SK-N-SH (cell line): ENCODE measurements at regions not wholly inside any gene's neighbourhood (a gene's known extent, or its start where the extent isn't known, plus 50 kb on each side); places are given as distances from the start of the nearest gene placed in this dataset.

Experiments
- CTCF ChIA-PET: fragments of 300-600, 350-600 bp; formaldehyde crosslinking; extraction: SDS; loops from one replicate; lab custom pipeline; 2021; lab: Yijun Ruan, JAX
- POLR2A ChIA-PET: fragments of 350-600 bp; sonication (Branson Sonifier 250); formaldehyde crosslinking; extraction: SDS; loops from one replicate; lab custom pipeline; 2020; ENCODE audit warnings: antibody characterized with exemption, inconsistent platforms; lab: Yijun Ruan, JAX
- DNase-seq: peaks from one replicate; pipeline ENCODE4 v3.0.0; 2012
- H2AFZ ChIP-seq: fragments of 200-600 bp; sonication (generic); 2 replicates; pipeline ENCODE4 v1.8.1; 2016; ENCODE audit warnings: antibody characterized with exemption, mild to moderate bottlenecking, low read depth
- H3F3A ChIP-seq: fragments of 200-600 bp; sonication (generic); replicated peaks from 2 replicates; pipeline ENCODE3; 2016; ENCODE audit warnings: antibody characterized with exemption, mild to moderate bottlenecking; ENCODE audit not compliant: insufficient read depth
- H3K27ac ChIP-seq, 2 experiments: fragments of 200-500 bp in 1 of 2; fragments of 200-600 bp in 1 of 2; sonication (Bioruptor generic) in 1 of 2; sonication (generic), shearing (Covaris generic) in 1 of 2; 2 replicates each; pipeline versions ENCODE4 v1.5.1 to v1.6.1; 2014 to 2016; ENCODE audit warnings: low read depth in 2 of 2, inconsistent platforms in 1 of 2, low read length in 1 of 2, mild to moderate bottlenecking in 1 of 2, mixed read lengths in 1 of 2
- H3K27me3 ChIP-seq: fragments of 200-600 bp; sonication (generic), shearing (Covaris generic); 2 replicates; pipeline ENCODE4 v1.6.1; 2016; ENCODE audit warnings: mixed run types; ENCODE audit not compliant: insufficient read depth
- H3K36me3 ChIP-seq, 2 experiments: fragments of 200-500 bp in 1 of 2; fragments of 200-600 bp in 1 of 2; sonication (Bioruptor generic) in 1 of 2; sonication (generic) in 1 of 2; replicated peaks in 1 of 2; 2 replicates each; pipeline versions ENCODE3 to v1.5.1; 2014 to 2016; ENCODE audit warnings: low read length in 1 of 2, mild to moderate bottlenecking in 1 of 2; ENCODE audit not compliant: insufficient read depth in 2 of 2, control insufficient read depth in 1 of 2
- H3K4me1 ChIP-seq, 2 experiments: fragments of 200-500 bp in 1 of 2; fragments of 200-600 bp in 1 of 2; sonication (Bioruptor generic) in 1 of 2; sonication (generic), shearing (Covaris generic) in 1 of 2; 2 replicates each; pipeline versions ENCODE4 v1.5.1 to v1.6.1; 2014 to 2016; ENCODE audit warnings: low read depth in 1 of 2, low read length in 1 of 2, mixed run types in 1 of 2; ENCODE audit not compliant: insufficient read depth in 2 of 2, control insufficient read depth in 1 of 2
- H3K4me2 ChIP-seq: fragments of 200-600 bp; sonication (generic), shearing (Covaris generic); 2 replicates; pipeline ENCODE4 v1.6.1; 2017; ENCODE audit warnings: mixed run types
- H3K4me3 ChIP-seq, 2 experiments: fragments of 200-500 bp in 1 of 2; fragments of 200-600 bp in 1 of 2; sonication (Bioruptor generic) in 1 of 2; sonication (generic), shearing (Covaris generic) in 1 of 2; 2 replicates each; pipeline versions ENCODE4 v1.5.1 to v1.8.1; 2014 to 2016; ENCODE audit warnings: low read depth in 2 of 2, inconsistent platforms in 1 of 2, low read length in 1 of 2, mild to moderate bottlenecking in 1 of 2, mixed read lengths in 1 of 2, moderate library complexity in 1 of 2
- H3K79me2 ChIP-seq: fragments of 200-600 bp; sonication (generic); 2 replicates; pipeline ENCODE4 v1.8.1; 2017; ENCODE audit warnings: mild to moderate bottlenecking; ENCODE audit not compliant: insufficient read depth
- H3K9ac ChIP-seq: fragments of 200-600 bp; sonication (generic); 2 replicates; pipeline ENCODE4 v1.6.1; 2017; ENCODE audit warnings: mixed run types
- H3K9me2 ChIP-seq: fragments of 200-600 bp; sonication (generic); 2 replicates; pipeline ENCODE4 v1.6.1; 2017; ENCODE audit warnings: mixed run types
- H3K9me3 ChIP-seq: fragments of 200-600 bp; sonication (generic); 2 replicates; pipeline ENCODE4 v1.6.1; 2017; ENCODE audit warnings: mixed run types, mild to moderate bottlenecking, moderate library complexity
- H4K20me1 ChIP-seq: fragments of 200-600 bp; sonication (generic); 2 replicates; pipeline ENCODE4 v1.6.1; 2017; ENCODE audit warnings: mild to moderate bottlenecking, mixed run types; ENCODE audit not compliant: insufficient read depth
- FOXJ3 ChIP-seq: sonication (generic); formaldehyde crosslinking; IDR thresholded peaks from 2 replicates; pipeline ENCODE4 v1.5.1; 2020; ENCODE audit warnings: mild to moderate bottlenecking, missing genetic modification reagents
- JUND ChIP-seq: IDR thresholded peaks from 2 replicates; pipeline ENCODE4 v1.4.0; 2012
- MXI1 ChIP-seq: IDR thresholded peaks from 2 replicates; pipeline ENCODE4 v1.6.1; 2012; ENCODE audit warnings: mild to moderate bottlenecking, low read depth, low read length, improper control_type of control experiment
- NFIC ChIP-seq: IDR thresholded peaks from 2 replicates; pipeline ENCODE4 v1.4.0; 2012; ENCODE audit warnings: borderline replicate concordance
- RXRA ChIP-seq: IDR thresholded peaks from 2 replicates; pipeline ENCODE4 v1.4.0; 2012; ENCODE audit warnings: low read depth, mild to moderate bottlenecking, borderline replicate concordance
- SMC3 ChIP-seq: IDR thresholded peaks from 2 replicates; pipeline ENCODE4 v1.6.1; 2012; ENCODE audit warnings: low read depth, low read length, improper control_type of control experiment
- TCF12 ChIP-seq: IDR thresholded peaks from 2 replicates; pipeline ENCODE4 v1.4.0; 2012
- TEAD4 ChIP-seq: IDR thresholded peaks from 2 replicates; pipeline ENCODE4 v1.4.0; 2012; ENCODE audit warnings: mild to moderate bottlenecking, borderline replicate concordance; ENCODE audit not compliant: insufficient read depth
- YY1 ChIP-seq: IDR thresholded peaks from 2 replicates; pipeline ENCODE4 v1.4.0; 2012; ENCODE audit warnings: low read depth, mild to moderate bottlenecking
- WGBS: methylation state at CpG from one replicate; pipeline ENCODE4 v1.1.6; 2017; ENCODE audit warnings: low lambda C conversion rate; 5-methylcytosine and 5-hydroxymethylcytosine counted together
- TF ChIP-seq, protein P1 (sequence below): IDR thresholded peaks from 2 replicates; pipeline ENCODE4; 2012
- TF ChIP-seq, protein P2 (sequence below): fragments of 150-350 bp; IDR thresholded peaks from 2 replicates; pipeline ENCODE4 v1.6.1; 2016; ENCODE audit warnings: mild to moderate bottlenecking, low read depth, low read length
- TF ChIP-seq, protein P3 (sequence below): fragments of 200-600 bp; sonication (generic); IDR thresholded peaks from 2 replicates; pipeline ENCODE4 v1.6.1; 2017; ENCODE audit warnings: antibody characterized with exemption, mild to moderate bottlenecking, moderate library complexity
- TF ChIP-seq, protein P4 (sequence below): IDR thresholded peaks from 2 replicates; pipeline ENCODE4 v1.6.1; 2012; ENCODE audit warnings: mild to moderate bottlenecking, low read depth, low read length, moderate library complexity

DNA sequence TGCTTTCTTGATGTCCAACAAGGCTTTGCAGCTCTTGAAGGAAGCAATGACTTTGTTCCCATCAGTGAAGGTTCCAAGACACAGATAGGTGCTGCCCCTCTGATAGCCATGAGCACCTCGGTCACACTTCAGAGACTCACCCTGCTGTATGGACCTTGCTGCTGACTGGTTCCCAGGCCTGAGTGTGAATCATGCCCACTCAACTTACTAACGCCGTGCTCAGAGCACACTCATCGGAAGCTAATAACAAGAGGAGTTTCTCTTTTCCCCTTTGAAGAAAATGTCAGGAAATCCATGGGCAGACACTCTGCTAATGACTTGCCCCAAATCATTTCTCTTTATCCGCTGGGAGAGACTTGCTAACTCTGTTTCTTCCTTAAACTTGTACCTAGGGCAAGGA, 83.8 kb upstream of the ARL4C start:
- Histone ChIP-seq H3K9me3 (no peaks in the 10 kb centered on the region), H3K4me1 (peaks cover 0 to 5% of the 10 kb centered on the region in 2 experiments; a peak in 2 of 4 replicates), H3K36me3 (no peaks in the 10 kb centered on the region), H3K9ac (no peak overlapping the region), H3K4me3 (no peak overlapping the region), H3K4me2 (no peak overlapping the region), H3K79me2 (no peaks in the 10 kb centered on the region), H3K9me2 (no peaks in the 10 kb centered on the region), H4K20me1 (no peaks in the 10 kb centered on the region), H2AFZ (no peak overlapping the region), H3K27ac (no peak overlapping the region), H3K27me3 (no peaks in the 10 kb centered on the region), H3F3A (no peaks in the 10 kb centered on the region)
- TF ChIP-seq TEAD4 (no peak), YY1 (no peak), RXRA (no peak), JUND (no peak), NFIC (no peak), MXI1 (no peak), FOXJ3 (CRISPR knock-in tag) (no peak), SMC3 (no peak), TCF12 (no peak)
- TF ChIP-seq, protein P1, sequence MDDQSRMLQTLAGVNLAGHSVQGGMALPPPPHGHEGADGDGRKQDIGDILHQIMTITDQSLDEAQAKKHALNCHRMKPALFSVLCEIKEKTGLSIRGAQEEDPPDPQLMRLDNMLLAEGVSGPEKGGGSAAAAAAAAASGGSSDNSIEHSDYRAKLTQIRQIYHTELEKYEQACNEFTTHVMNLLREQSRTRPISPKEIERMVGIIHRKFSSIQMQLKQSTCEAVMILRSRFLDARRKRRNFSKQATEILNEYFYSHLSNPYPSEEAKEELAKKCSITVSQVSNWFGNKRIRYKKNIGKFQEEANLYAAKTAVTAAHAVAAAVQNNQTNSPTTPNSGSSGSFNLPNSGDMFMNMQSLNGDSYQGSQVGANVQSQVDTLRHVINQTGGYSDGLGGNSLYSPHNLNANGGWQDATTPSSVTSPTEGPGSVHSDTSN: no peak
- TF ChIP-seq, protein P2, sequence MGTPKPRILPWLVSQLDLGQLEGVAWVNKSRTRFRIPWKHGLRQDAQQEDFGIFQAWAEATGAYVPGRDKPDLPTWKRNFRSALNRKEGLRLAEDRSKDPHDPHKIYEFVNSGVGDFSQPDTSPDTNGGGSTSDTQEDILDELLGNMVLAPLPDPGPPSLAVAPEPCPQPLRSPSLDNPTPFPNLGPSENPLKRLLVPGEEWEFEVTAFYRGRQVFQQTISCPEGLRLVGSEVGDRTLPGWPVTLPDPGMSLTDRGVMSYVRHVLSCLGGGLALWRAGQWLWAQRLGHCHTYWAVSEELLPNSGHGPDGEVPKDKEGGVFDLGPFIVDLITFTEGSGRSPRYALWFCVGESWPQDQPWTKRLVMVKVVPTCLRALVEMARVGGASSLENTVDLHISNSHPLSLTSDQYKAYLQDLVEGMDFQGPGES: no peak
- TF ChIP-seq, protein P3, sequence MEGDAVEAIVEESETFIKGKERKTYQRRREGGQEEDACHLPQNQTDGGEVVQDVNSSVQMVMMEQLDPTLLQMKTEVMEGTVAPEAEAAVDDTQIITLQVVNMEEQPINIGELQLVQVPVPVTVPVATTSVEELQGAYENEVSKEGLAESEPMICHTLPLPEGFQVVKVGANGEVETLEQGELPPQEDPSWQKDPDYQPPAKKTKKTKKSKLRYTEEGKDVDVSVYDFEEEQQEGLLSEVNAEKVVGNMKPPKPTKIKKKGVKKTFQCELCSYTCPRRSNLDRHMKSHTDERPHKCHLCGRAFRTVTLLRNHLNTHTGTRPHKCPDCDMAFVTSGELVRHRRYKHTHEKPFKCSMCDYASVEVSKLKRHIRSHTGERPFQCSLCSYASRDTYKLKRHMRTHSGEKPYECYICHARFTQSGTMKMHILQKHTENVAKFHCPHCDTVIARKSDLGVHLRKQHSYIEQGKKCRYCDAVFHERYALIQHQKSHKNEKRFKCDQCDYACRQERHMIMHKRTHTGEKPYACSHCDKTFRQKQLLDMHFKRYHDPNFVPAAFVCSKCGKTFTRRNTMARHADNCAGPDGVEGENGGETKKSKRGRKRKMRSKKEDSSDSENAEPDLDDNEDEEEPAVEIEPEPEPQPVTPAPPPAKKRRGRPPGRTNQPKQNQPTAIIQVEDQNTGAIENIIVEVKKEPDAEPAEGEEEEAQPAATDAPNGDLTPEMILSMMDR: no peak
- TF ChIP-seq, protein P4, sequence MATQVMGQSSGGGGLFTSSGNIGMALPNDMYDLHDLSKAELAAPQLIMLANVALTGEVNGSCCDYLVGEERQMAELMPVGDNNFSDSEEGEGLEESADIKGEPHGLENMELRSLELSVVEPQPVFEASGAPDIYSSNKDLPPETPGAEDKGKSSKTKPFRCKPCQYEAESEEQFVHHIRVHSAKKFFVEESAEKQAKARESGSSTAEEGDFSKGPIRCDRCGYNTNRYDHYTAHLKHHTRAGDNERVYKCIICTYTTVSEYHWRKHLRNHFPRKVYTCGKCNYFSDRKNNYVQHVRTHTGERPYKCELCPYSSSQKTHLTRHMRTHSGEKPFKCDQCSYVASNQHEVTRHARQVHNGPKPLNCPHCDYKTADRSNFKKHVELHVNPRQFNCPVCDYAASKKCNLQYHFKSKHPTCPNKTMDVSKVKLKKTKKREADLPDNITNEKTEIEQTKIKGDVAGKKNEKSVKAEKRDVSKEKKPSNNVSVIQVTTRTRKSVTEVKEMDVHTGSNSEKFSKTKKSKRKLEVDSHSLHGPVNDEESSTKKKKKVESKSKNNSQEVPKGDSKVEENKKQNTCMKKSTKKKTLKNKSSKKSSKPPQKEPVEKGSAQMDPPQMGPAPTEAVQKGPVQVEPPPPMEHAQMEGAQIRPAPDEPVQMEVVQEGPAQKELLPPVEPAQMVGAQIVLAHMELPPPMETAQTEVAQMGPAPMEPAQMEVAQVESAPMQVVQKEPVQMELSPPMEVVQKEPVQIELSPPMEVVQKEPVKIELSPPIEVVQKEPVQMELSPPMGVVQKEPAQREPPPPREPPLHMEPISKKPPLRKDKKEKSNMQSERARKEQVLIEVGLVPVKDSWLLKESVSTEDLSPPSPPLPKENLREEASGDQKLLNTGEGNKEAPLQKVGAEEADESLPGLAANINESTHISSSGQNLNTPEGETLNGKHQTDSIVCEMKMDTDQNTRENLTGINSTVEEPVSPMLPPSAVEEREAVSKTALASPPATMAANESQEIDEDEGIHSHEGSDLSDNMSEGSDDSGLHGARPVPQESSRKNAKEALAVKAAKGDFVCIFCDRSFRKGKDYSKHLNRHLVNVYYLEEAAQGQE: no peak
- 75% methylated on average over 5 of the region's 5 CpGs for WGBS
- DNase-seq: no peak
- ChIA-PET POLR2A (no interaction called here), CTCF (interaction anchor here (2.1 to 2.6 kb wide), 2 partner anchors 36 to 527 kb away, joined by 8 to 9 read pairs; no protein-coding TSS in a partner anchor)
